ENCODE measurements at regions not wholly inside any gene's neighbourhood (a gene's known extent, or its start where the extent isn't known, plus 50 kb on each side); places are given as distances from the start of the nearest gene placed in this dataset.
"Not testable (repeated sequence)": the region's sequence is repeated elsewhere in the genome, so short reads cannot be mapped to it uniquely, and the experiment has no call there.

GRCh38 chr14:48563489-48563888, 888.1 kb upstream of the MDGA2 start:
- intact Hi-C loops (cut with micrococcal nuclease; ENCODE audit: unreplicated experiment) = no loop called here
- ChIA-PET CTCF (interaction anchor here (0.5 kb wide), 1 partner anchor 47 kb away, joined by 3 read pairs; no protein-coding TSS in a partner anchor), POLR2A (ENCODE audit: unreplicated experiment) (no interaction called here)
- Histone ChIP-seq H3K9me3 (ENCODE audit: insufficient read depth, low read depth) (peaks cover 7% of the 10 kb centered on the region), H3K9me2 (ENCODE audit: insufficient read depth) (no peaks in the 10 kb centered on the region), H3K4me3 (no peak overlapping the region), H2AFZ (no peak overlapping the region), H3K4me2 (no peak overlapping the region), H4K20me1 (ENCODE audit: insufficient read depth) (no peaks in the 10 kb centered on the region), H3K27me3 (ENCODE audit: insufficient read depth, low read depth) (no peaks in the 10 kb centered on the region), H3K27ac (peak overlapping the region; percentile 67), H3K4me1 (replicated peaks; ENCODE audit: insufficient read depth) (peaks cover 10% of the 10 kb centered on the region; the same call in 1 of the 2 replicates), H3K36me3 (ENCODE audit: low read depth) (no peaks in the 10 kb centered on the region; the same call in 1 of the 2 replicates), H3F3A (ENCODE audit: insufficient read depth, low read depth) (peaks cover 14% of the 10 kb centered on the region; the same call in 1 of the 2 replicates), H3K79me2 (ENCODE audit: low read depth) (no peaks in the 10 kb centered on the region)
- TF ChIP-seq EZH2 (IDR thresholded peaks at IDR 0.05; ENCODE audit: low read depth) (no peak), CTCF (conservative IDR thresholded peaks at IDR 0.05) (no peak)
- no TSS peak for BruUV-seq (replicated peaks)
- peak; percentile 15 to 53 for DNase-seq

GRCh38 chr14:48561438-48561837, 886.0 kb upstream of the MDGA2 start:
- H3K79me2 ChIP-seq (ENCODE audit: low read depth); POLR2A ChIA-PET (ENCODE audit: unreplicated experiment); BruUV-seq (replicated peaks); intact Hi-C loops (cut with micrococcal nuclease; ENCODE audit: unreplicated experiment); H3K9me2 ChIP-seq (ENCODE audit: insufficient read depth); H3K36me3 ChIP-seq (ENCODE audit: low read depth); CTCF ChIA-PET; H3K27me3 ChIP-seq (ENCODE audit: insufficient read depth, low read depth); H3K4me3 ChIP-seq; H3K9me3 ChIP-seq (ENCODE audit: insufficient read depth, low read depth); H4K20me1 ChIP-seq (ENCODE audit: insufficient read depth): not testable (repeated sequence)
- H3K27ac ChIP-seq = peak overlapping the region; percentile 16; the same call in 1 of the 2 replicates
- DNase-seq = peak in 1 of 2 experiments; percentile 11
- peak overlapping the region; percentile 3; the same call in 1 of the 2 replicates for H3K4me2 ChIP-seq
- 0 out of 2 replicates have a peak overlapping the region, but pooled peaks have one; percentile 43 for H2AFZ ChIP-seq
- peaks cover 14% of the 10 kb centered on the region; the same call in 1 of the 2 replicates for H3F3A ChIP-seq (ENCODE audit: insufficient read depth, low read depth)
- H3K4me1 ChIP-seq (replicated peaks; ENCODE audit: insufficient read depth) = peaks cover 10% of the 10 kb centered on the region; the same call in 1 of the 2 replicates

- no peaks in the 10 kb centered on the region for H3K79me2 ChIP-seq (ENCODE audit: low read depth)
- no peak overlapping the region for H2AFZ ChIP-seq
- H4K20me1 ChIP-seq (ENCODE audit: insufficient read depth) = no peaks in the 10 kb centered on the region
- no peaks in the 10 kb centered on the region for H3K9me2 ChIP-seq (ENCODE audit: insufficient read depth)
- H3K36me3 ChIP-seq (ENCODE audit: low read depth) = no peaks in the 10 kb centered on the region; the same call in 1 of the 2 replicates
- TF ChIP-seq EZH2 (IDR thresholded peaks at IDR 0.05; ENCODE audit: low read depth) (no peak), CTCF (conservative IDR thresholded peaks at IDR 0.05) (no peak)
- CTCF ChIA-PET = no interaction called here
- H3K4me1 ChIP-seq (replicated peaks; ENCODE audit: insufficient read depth) = peaks cover 10% of the 10 kb centered on the region; the same call in 1 of the 2 replicates
- DNase-seq = no peak
- peaks cover 7% of the 10 kb centered on the region for H3K9me3 ChIP-seq (ENCODE audit: insufficient read depth, low read depth)
- no peak overlapping the region for H3K4me3 ChIP-seq
- H3K27me3 ChIP-seq (ENCODE audit: insufficient read depth, low read depth) = no peaks in the 10 kb centered on the region
- intact Hi-C loops (cut with micrococcal nuclease; ENCODE audit: unreplicated experiment) = no loop called here
- BruUV-seq (replicated peaks) = no TSS peak
- no peak overlapping the region for H3K4me2 ChIP-seq
- POLR2A ChIA-PET (ENCODE audit: unreplicated experiment) = no interaction called here
- H3K27ac ChIP-seq = no peak overlapping the region
- H3F3A ChIP-seq (ENCODE audit: insufficient read depth, low read depth) = peaks cover 14% of the 10 kb centered on the region; the same call in 1 of the 2 replicates
These were observed 885.0 kb upstream of the MDGA2 start for GRCh38 chr14:48560421-48560820.

GRCh38 chr14:48553443-48553842, 878.0 kb upstream of the MDGA2 start:
- CTCF ChIA-PET = no interaction called here

More at GRCh38 chr14:48553443-48553842, 878.0 kb upstream of the MDGA2 start:
- Histone ChIP-seq H3K36me3 (ENCODE audit: low read depth) (no peaks in the 10 kb centered on the region), H4K20me1 (ENCODE audit: insufficient read depth) (no peaks in the 10 kb centered on the region), H3F3A (ENCODE audit: insufficient read depth, low read depth) (no peaks in the 10 kb centered on the region), H3K9me3 (ENCODE audit: insufficient read depth, low read depth) (no peaks in the 10 kb centered on the region), H3K9me2 (ENCODE audit: insufficient read depth) (no peaks in the 10 kb centered on the region), H3K4me1 (replicated peaks; ENCODE audit: insufficient read depth) (no peaks in the 10 kb centered on the region), H2AFZ (no peak overlapping the region), H3K27me3 (ENCODE audit: insufficient read depth, low read depth) (no peaks in the 10 kb centered on the region), H3K27ac (no peak overlapping the region), H3K4me2 (no peak overlapping the region), H3K4me3 (no peak overlapping the region), H3K79me2 (ENCODE audit: low read depth) (no peaks in the 10 kb centered on the region)
- intact Hi-C loops (cut with micrococcal nuclease; ENCODE audit: unreplicated experiment) = no loop called here
- POLR2A ChIA-PET (ENCODE audit: unreplicated experiment) = no interaction called here
- DNase-seq = no peak
- BruUV-seq (replicated peaks) = no TSS peak
- TF ChIP-seq CTCF (conservative IDR thresholded peaks at IDR 0.05) (no peak), EZH2 (IDR thresholded peaks at IDR 0.05; ENCODE audit: low read depth) (no peak)

Data from PC-9 (cell line).